Transverse colon (tissue), 4 donors: ENCODE measurements at regions not wholly inside any gene's neighbourhood (a gene's known extent, or its start where the extent isn't known, plus 50 kb on each side); places are given as distances from the start of the nearest gene placed in this dataset.

Experiments
- DNase-seq: peaks from one replicate; pipeline ENCODE4 v3.0.0-alpha.2; 2019
- H3K27ac ChIP-seq, 4 donors: fragments of 200-600 bp; sonication (generic); 2 replicates each; pipeline ENCODE4 v1.5.1; 2016 to 2018; ENCODE audit warnings: inconsistent platforms in 4 of 4
- H3K27me3 ChIP-seq: fragments of 200-600 bp; sonication (generic); 2 replicates; pipeline ENCODE4 v1.5.1; 2017; ENCODE audit warnings: inconsistent platforms
- H3K36me3 ChIP-seq, 4 donors: fragments of 200-600 bp; sonication (generic); 2 replicates each; pipeline ENCODE4 v1.5.1; 2017 to 2019; ENCODE audit warnings: inconsistent platforms in 4 of 4
- H3K4me1 ChIP-seq, 4 donors: fragments of 200-600 bp; sonication (generic); 2 replicates each; pipeline ENCODE4 v1.5.1; 2017 to 2020; ENCODE audit warnings: inconsistent platforms in 4 of 4
- H3K4me3 ChIP-seq, 4 donors: fragments of 200-600 bp; sonication (generic); 1 replicate in 1 of 4; 2 replicates in 3 of 4; pipeline versions ENCODE4 v1.5.1 to v1.6.1; 2017 to 2019; ENCODE audit warnings: inconsistent platforms in 4 of 4
- H3K9me3 ChIP-seq, 2 donors: fragments of 200-600 bp; sonication (generic); 2 replicates each; pipeline ENCODE4 v1.5.1; 2017 to 2019; ENCODE audit warnings: inconsistent platforms in 2 of 2
- EP300 ChIP-seq: sonication (generic); formaldehyde crosslinking; IDR thresholded peaks from one replicate; pipeline ENCODE4 v1.6.1; 2017; ENCODE audit warnings: antibody characterized with exemption, low read depth
- POLR2A ChIP-seq: fragments of 450-650 bp; IDR thresholded peaks from one replicate; pipeline ENCODE4 v1.6.1; 2016; ENCODE audit warnings: antibody characterized with exemption, mild to moderate bottlenecking, moderate library complexity
- POLR2AphosphoS5 ChIP-seq, 3 donors: sonication (generic); formaldehyde crosslinking; IDR thresholded peaks; one replicate each; pipeline ENCODE4 v1.6.1; 2016; ENCODE audit warnings: antibody characterized with exemption in 3 of 3
- WGBS, 2 donors: methylation state at CpG; one replicate each; pipeline ENCODE4 v1.1.5; 2018; ENCODE audit warnings: low coverage in 1 of 2; 5-methylcytosine and 5-hydroxymethylcytosine counted together
- in situ Hi-C, 4 donors: fragments of 200-750 bp; cut with MboI; loops; one replicate each; pipeline versions ENCODE4 v1.15.0 to v1.15.1; 2017; ENCODE audit warnings: low sequenced_read_pairs in 3 of 4, low pct_ligation_motif_present in 1 of 4, low pct_unique_long_range_greater_than_20kb in 1 of 4
- intact Hi-C: fragments of 100-400 bp; cut with DNase I; formaldehyde crosslinking; loops from one replicate; pipeline ENCODE4 v1.15.1; 2023; ENCODE audit warnings: low total_unique reads
- TF ChIP-seq, protein P1 (sequence below), 5 experiments: fragments of 200-600 bp in 3 of 5; fragments of 450-650 bp in 2 of 5; sonication (generic) in 3 of 5; IDR thresholded peaks; 1 replicate in 2 of 5; 2 replicates in 3 of 5; pipeline ENCODE4 v1.5.1; 2016 to 2017; ENCODE audit warnings: antibody characterized with exemption in 5 of 5, inconsistent platforms in 3 of 5, mild to moderate bottlenecking in 2 of 5, moderate library complexity in 1 of 5

DNA sequence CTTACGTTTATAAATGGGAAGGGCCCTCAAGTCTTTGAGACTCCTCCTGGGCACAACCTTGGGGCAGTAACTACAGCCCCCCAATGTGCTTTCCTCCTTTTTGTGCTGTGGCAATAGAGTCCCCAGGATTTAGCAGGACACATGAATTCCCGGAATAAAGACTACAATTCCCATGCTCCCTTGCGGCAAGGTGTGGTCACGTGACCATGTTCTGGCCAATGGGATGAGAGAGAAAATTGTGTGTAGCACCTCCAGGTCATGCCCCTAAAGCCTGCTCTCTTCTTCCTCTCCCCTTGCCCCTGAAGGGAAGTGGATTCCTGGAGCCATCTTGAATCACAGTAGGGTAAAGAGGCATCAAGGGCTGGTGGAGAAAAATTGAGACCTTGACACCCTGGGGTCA is 295.1 kb upstream of the SFSWAP start:
- WGBS, 2 donors = 73 to 83% methylated on average over 1 to 4 of the region's 4 CpGs
- Histone ChIP-seq H3K4me3 (no peak overlapping the region), H3K9me3 (no peaks in the 10 kb centered on the region), H3K36me3 (no peaks in the 10 kb centered on the region), H3K4me1 (no peaks in the 10 kb centered on the region), H3K27me3 (no peaks in the 10 kb centered on the region), H3K27ac (no peak overlapping the region)
- intact Hi-C loops = no loop called here
- TF ChIP-seq POLR2AphosphoS5 (IDR thresholded peaks at IDR 0.05) (no peak), EP300 (no peak), POLR2A (no peak)
- TF ChIP-seq, protein P1, sequence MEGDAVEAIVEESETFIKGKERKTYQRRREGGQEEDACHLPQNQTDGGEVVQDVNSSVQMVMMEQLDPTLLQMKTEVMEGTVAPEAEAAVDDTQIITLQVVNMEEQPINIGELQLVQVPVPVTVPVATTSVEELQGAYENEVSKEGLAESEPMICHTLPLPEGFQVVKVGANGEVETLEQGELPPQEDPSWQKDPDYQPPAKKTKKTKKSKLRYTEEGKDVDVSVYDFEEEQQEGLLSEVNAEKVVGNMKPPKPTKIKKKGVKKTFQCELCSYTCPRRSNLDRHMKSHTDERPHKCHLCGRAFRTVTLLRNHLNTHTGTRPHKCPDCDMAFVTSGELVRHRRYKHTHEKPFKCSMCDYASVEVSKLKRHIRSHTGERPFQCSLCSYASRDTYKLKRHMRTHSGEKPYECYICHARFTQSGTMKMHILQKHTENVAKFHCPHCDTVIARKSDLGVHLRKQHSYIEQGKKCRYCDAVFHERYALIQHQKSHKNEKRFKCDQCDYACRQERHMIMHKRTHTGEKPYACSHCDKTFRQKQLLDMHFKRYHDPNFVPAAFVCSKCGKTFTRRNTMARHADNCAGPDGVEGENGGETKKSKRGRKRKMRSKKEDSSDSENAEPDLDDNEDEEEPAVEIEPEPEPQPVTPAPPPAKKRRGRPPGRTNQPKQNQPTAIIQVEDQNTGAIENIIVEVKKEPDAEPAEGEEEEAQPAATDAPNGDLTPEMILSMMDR (IDR thresholded peaks at IDR 0.05) = no peak
- no peak for DNase-seq
- in situ Hi-C loops = no loop called here

DNA sequence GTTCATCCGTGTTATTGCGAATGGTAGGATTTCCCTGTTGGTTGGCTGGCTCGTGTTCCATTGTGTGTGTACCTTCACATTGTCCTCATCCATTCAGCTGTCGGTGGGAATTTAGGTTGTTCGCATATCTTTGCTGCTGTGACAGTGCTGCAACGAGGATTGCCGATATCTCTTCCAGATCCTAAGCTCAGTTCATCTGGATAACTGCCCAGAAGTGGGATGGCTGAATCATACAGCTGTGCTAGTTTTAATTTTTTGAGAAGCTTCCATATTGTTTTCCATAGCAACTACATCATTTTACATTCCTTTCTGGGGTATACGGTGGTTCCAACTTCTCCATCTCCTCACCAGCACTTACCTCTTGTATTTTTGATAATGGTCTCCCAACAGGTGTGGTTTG is 292.8 kb upstream of the SFSWAP start:
- WGBS, 2 donors = 78 to 81% methylated on average over 7 to 8 of the region's 8 CpGs
- no peak for DNase-seq
- Histone ChIP-seq H3K36me3 (no peaks in the 10 kb centered on the region), H3K27me3 (no peaks in the 10 kb centered on the region), H3K9me3 (no peaks in the 10 kb centered on the region), H3K4me1 (no peaks in the 10 kb centered on the region), H3K27ac (no peak overlapping the region), H3K4me3 (no peak overlapping the region)
- TF ChIP-seq POLR2A (no peak), EP300 (no peak)
- in situ Hi-C loops (no loop called here), intact Hi-C loops (no loop called here)

DNA sequence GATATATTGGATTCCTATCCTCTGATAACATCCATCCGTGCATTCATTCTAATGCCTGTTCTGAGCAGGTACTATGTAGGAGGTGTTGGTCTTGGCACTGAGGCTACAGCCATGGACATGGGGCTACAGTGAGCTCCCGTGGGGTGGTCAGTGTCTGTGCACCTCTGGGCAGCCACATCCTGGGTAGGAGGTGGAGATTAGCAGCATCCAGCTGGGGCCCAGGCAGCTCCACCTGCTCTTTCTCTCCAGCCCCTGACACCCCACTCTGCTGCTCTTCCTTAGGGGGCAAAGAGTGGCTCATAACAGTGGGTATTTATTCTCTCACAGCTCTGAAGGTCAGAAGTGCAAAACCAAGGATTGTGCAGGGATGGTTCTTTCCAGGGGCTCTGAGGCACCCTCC is 292.0 kb upstream of the SFSWAP start:
- Histone ChIP-seq H3K27ac (no peak overlapping the region), H3K36me3 (no peaks in the 10 kb centered on the region), H3K4me1 (no peaks in the 10 kb centered on the region), H3K27me3 (no peaks in the 10 kb centered on the region), H3K4me3 (no peak overlapping the region), H3K9me3 (peaks cover 0 to 1% of the 10 kb centered on the region in 2 donors)
- TF ChIP-seq POLR2A (no peak), EP300 (no peak), POLR2AphosphoS5 (IDR thresholded peaks at IDR 0.05) (no peak)
- TF ChIP-seq, protein P1 (IDR thresholded peaks at IDR 0.05) = no peak
- intact Hi-C loops = no loop called here
- WGBS, 2 donors = 74% methylated on average over 2 of the region's 2 CpGs; no CpG with 5 or more reads in 1 of the 2 donors
- in situ Hi-C loops = no loop called here
- DNase-seq = no peak

DNA sequence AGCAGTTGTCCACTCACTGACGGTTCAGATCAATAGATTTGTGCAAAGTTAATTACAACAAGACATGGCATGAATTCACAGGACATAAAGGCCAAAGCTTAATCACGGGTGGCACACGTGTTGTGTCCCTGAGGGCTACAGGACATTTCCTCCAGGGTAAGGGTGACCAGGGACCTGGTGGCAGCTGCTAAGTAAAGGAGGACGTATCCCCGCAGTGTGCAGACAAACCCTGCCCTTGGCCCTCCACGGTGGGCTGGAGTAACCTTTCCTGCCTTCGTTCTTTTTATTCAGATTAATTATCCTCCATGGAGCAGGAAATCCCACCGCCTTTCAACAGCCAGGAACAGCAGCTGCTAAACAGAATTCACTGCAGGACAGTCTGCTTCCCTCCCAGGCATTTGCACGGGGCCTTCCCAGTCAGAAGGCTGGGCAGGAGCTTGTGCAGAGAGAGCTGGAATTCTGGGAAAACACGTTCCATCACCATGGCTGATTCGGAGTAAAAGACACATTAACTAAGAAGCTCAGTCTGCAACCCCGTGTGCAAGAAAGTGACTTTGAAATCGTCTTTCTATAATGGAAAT is 289.9 kb upstream of the SFSWAP start:
- Histone ChIP-seq H3K4me1 (no peaks in the 10 kb centered on the region), H3K27me3 (no peaks in the 10 kb centered on the region), H3K4me3 (no peak overlapping the region), H3K27ac (no peak overlapping the region), H3K9me3 (peaks cover 0 to 5% of the 10 kb centered on the region in 2 donors), H3K36me3 (no peaks in the 10 kb centered on the region)
- TF ChIP-seq, protein P1 (IDR thresholded peaks at IDR 0.05) = no peak
- no peak for TF ChIP-seq POLR2A
- TF ChIP-seq EP300 = no peak
- no peak for TF ChIP-seq POLR2AphosphoS5 (IDR thresholded peaks at IDR 0.05)
- in situ Hi-C loops (no loop called here), intact Hi-C loops (no loop called here)
- no peak for DNase-seq
- 71 to 82% methylated on average over 3 to 13 of the region's 13 CpGs for WGBS, 2 donors
